HL-60 (cell line): ENCODE measurements at regions not wholly inside any gene's neighbourhood (a gene's known extent, or its start where the extent isn't known, plus 50 kb on each side); places are given as distances from the start of the nearest gene placed in this dataset.

Experiments used
- DNase-seq, 2 experiments: peaks; one replicate each; pipeline ENCODE4 v3.0.0-alpha.2; 2010 to 2020; ENCODE audit warnings: low read depth in 1 of 2, low spot score in 1 of 2
- H3K27ac ChIP-seq: fragments of 250-450 bp; sonication (Bioruptor Pico); replicated peaks from 2 replicates; pipeline ENCODE4 v1.5.1; 2020; ENCODE audit warnings: mild to moderate bottlenecking, moderate library complexity
- H3K27me3 ChIP-seq: fragments of 250-450 bp; sonication (Bioruptor Pico); 2 replicates; pipeline ENCODE4 v1.5.1; 2021; ENCODE audit warnings: mild to moderate bottlenecking, moderate library complexity; ENCODE audit not compliant: insufficient read depth, poor library complexity, severe bottlenecking
- H3K4me3 ChIP-seq: replicated peaks from 2 replicates; pipeline ENCODE4 v1.5.1; 2011; ENCODE audit warnings: mild to moderate bottlenecking, control low read depth, low read length; ENCODE audit not compliant: insufficient read depth
- CTCF ChIP-seq: IDR thresholded peaks from one replicate; pipeline ENCODE4 v1.5.1; 2011; ENCODE audit warnings: low read length, control low read depth, inconsistent platforms; ENCODE audit not compliant: insufficient read depth
- GABPA ChIP-seq: IDR thresholded peaks from 2 replicates; pipeline ENCODE4 v1.6.1; 2012; ENCODE audit warnings: low read depth
- POLR2AphosphoS5 ChIP-seq: IDR thresholded peaks from 2 replicates; pipeline ENCODE4 v1.6.1; 2012; ENCODE audit warnings: low read depth
- REST ChIP-seq: IDR thresholded peaks from 2 replicates; pipeline ENCODE4 v1.6.1; 2012; ENCODE audit warnings: low read depth; ENCODE audit not compliant: insufficient replicate concordance
- SPI1 ChIP-seq: IDR thresholded peaks from 2 replicates; pipeline ENCODE4 v1.6.1; 2012; ENCODE audit warnings: low read depth, mild to moderate bottlenecking, borderline replicate concordance

GRCh38 chr17:14006249-14006942 is 62.9 kb upstream of the COX10 start:
- no peak for TF ChIP-seq GABPA
- no peak for TF ChIP-seq CTCF
- TF ChIP-seq POLR2AphosphoS5: no peak
- no peak for TF ChIP-seq SPI1
- no peak for TF ChIP-seq REST
- Histone ChIP-seq H3K27me3 (no peaks in the 10 kb centered on the region), H3K4me3 (no peak overlapping the region), H3K27ac (no peak overlapping the region)
- DNase-seq: no peak

- no peak for TF ChIP-seq POLR2AphosphoS5
- no peak for TF ChIP-seq REST
- TF ChIP-seq GABPA: no peak
- no peak for TF ChIP-seq CTCF
- TF ChIP-seq SPI1: no peak
- no peak for DNase-seq
- Histone ChIP-seq H3K27ac (no peak overlapping the region), H3K4me3 (no peak overlapping the region), H3K27me3 (no peaks in the 10 kb centered on the region)
These were observed 61.4 kb upstream of the COX10 start for GRCh38 chr17:14007951-14008350.

GRCh38 chr17:14011036-14011692 is 58.1 kb upstream of the COX10 start:
- TF ChIP-seq CTCF (no peak), SPI1 (no peak), GABPA (no peak), POLR2AphosphoS5 (no peak), REST (no peak)
- DNase-seq: no peak
- no peak overlapping the region for H3K4me3 ChIP-seq
- no peaks in the 10 kb centered on the region for H3K27me3 ChIP-seq
- H3K27ac ChIP-seq: no peak overlapping the region
